AG04450 (cell line): ENCODE measurements at regions not wholly inside any gene's neighbourhood (a gene's known extent, or its start where the extent isn't known, plus 50 kb on each side); places are given as distances from the start of the nearest gene placed in this dataset.

Experiments
- CTCF ChIA-PET: fragments of 300-600, 350-600 bp; formaldehyde crosslinking; extraction: SDS; loops from one replicate; lab custom pipeline; 2022; ENCODE audit warnings: antibody characterized with exemption, inconsistent platforms; lab: Charles Lee
- POLR2A ChIA-PET: fragments of 350-600 bp; formaldehyde crosslinking; extraction: SDS; loops from one replicate; lab custom pipeline; 2021; ENCODE audit warnings: antibody characterized with exemption, inconsistent platforms; lab: Yijun Ruan, JAX
- DNase-seq: peaks from one replicate; pipeline ENCODE4 v3.0.0-alpha.2; 2011; ENCODE audit warnings: low read depth, low spot score
- H3K27ac ChIP-seq: one replicate; pipeline ENCODE4 v1.5.1; 2012; ENCODE audit warnings: low read depth, low read length, control low read depth
- H3K27me3 ChIP-seq: one replicate; pipeline ENCODE4 v1.6.0; 2012; ENCODE audit warnings: low read length; ENCODE audit not compliant: control insufficient read depth, insufficient read depth
- H3K4me3 ChIP-seq: 2 replicates; pipeline ENCODE4 v1.5.1; 2011; ENCODE audit warnings: mild to moderate bottlenecking, low read depth, low read length, control low read depth
- H3K9me3 ChIP-seq: 2 replicates; pipeline ENCODE4 v1.5.1; 2012; ENCODE audit warnings: low read length; ENCODE audit not compliant: control insufficient read depth, insufficient read depth
- CTCF ChIP-seq: IDR thresholded peaks from 2 replicates; pipeline ENCODE4 v1.5.1; 2011; ENCODE audit warnings: low read depth, low read length, control low read depth, inconsistent platforms

- Histone ChIP-seq H3K27ac (no peak overlapping the region), H3K27me3 (no peaks in the 10 kb centered on the region), H3K4me3 (no peak overlapping the region), H3K9me3 (no peaks in the 10 kb centered on the region)
- no peak for TF ChIP-seq CTCF
- ChIA-PET POLR2A (no interaction called here), CTCF (no interaction called here)
- DNase-seq: no peak
Observed at GRCh38 chr1:79550402-79550801, 543.9 kb upstream of the ADGRL4 start.

- Histone ChIP-seq H3K9me3 (no peaks in the 10 kb centered on the region), H3K27ac (no peak overlapping the region), H3K27me3 (no peaks in the 10 kb centered on the region), H3K4me3 (no peak overlapping the region)
- no peak for DNase-seq
- CTCF ChIA-PET: no interaction called here
- no peak for TF ChIP-seq CTCF
- POLR2A ChIA-PET: no interaction called here
Observed at GRCh38 chr1:79549201-79549600, 542.7 kb upstream of the ADGRL4 start.

GRCh38 chr1:79547514-79547913 is 541.0 kb upstream of the ADGRL4 start:
- ChIA-PET POLR2A (no interaction called here), CTCF (no interaction called here)
- no peak overlapping the region for H3K27ac ChIP-seq
- no peaks in the 10 kb centered on the region for H3K9me3 ChIP-seq
- H3K4me3 ChIP-seq: no peak overlapping the region
- H3K27me3 ChIP-seq: no peaks in the 10 kb centered on the region
- no peak for DNase-seq
- no peak for TF ChIP-seq CTCF

GRCh38 chr1:79543394-79543793 is 536.9 kb upstream of the ADGRL4 start:
- no peak for DNase-seq
- ChIA-PET CTCF (no interaction called here), POLR2A (no interaction called here)
- H3K27me3 ChIP-seq: no peaks in the 10 kb centered on the region
- H3K4me3 ChIP-seq: no peak overlapping the region
- no peak overlapping the region for H3K27ac ChIP-seq
- no peaks in the 10 kb centered on the region for H3K9me3 ChIP-seq
- no peak for TF ChIP-seq CTCF

- Histone ChIP-seq H3K4me3 (no peak overlapping the region), H3K27ac (no peak overlapping the region), H3K9me3 (no peaks in the 10 kb centered on the region), H3K27me3 (no peaks in the 10 kb centered on the region)
- CTCF ChIA-PET: no interaction called here
- POLR2A ChIA-PET: no interaction called here
- no peak for TF ChIP-seq CTCF
- no peak for DNase-seq
Observed at GRCh38 chr1:79539001-79539400, 532.5 kb upstream of the ADGRL4 start.
